GM23338 (cell line): ENCODE measurements at regions not wholly inside any gene's neighbourhood (a gene's known extent, or its start where the extent isn't known, plus 50 kb on each side); places are given as distances from the start of the nearest gene placed in this dataset.

ENCODE experiments used
- ATAC-seq: fragments of 200-7000 bp; cut with Tn5 transposase; 3 replicates; pipeline ENCODE4 v1.9.1; 2020
- DNase-seq: peaks from one replicate; pipeline ENCODE4 v3.0.0-alpha.2; 2015; ENCODE audit warnings: low spot score
- H2AFZ ChIP-seq: fragments of 200-600 bp; sonication (generic); 2 replicates; pipeline ENCODE4 v1.8.0; 2016; ENCODE audit warnings: antibody characterized with exemption, mild to moderate bottlenecking, moderate library complexity
- H3F3A ChIP-seq: fragments of 200-600 bp; sonication (generic); replicated peaks from 2 replicates; pipeline ENCODE4 v1.8.0; 2017; ENCODE audit warnings: antibody characterized with exemption, mixed run types, low read depth
- H3K27ac ChIP-seq: fragments of 200-600 bp; sonication (generic); 2 replicates; pipeline ENCODE4 v1.6.1; 2016; ENCODE audit warnings: low read depth
- H3K27me3 ChIP-seq: fragments of 200-600 bp; sonication (generic); 2 replicates; pipeline ENCODE4 v1.8.0; 2016; ENCODE audit warnings: mild to moderate bottlenecking, mixed run types, moderate library complexity; ENCODE audit not compliant: insufficient read depth
- H3K36me3 ChIP-seq: fragments of 200-600 bp; sonication (generic); 2 replicates; pipeline ENCODE4 v1.8.0; 2016; ENCODE audit warnings: mild to moderate bottlenecking; ENCODE audit not compliant: insufficient read depth
- H3K4me1 ChIP-seq: fragments of 200-600 bp; sonication (generic); 2 replicates; pipeline ENCODE4 v1.8.0; 2016; ENCODE audit warnings: mild to moderate bottlenecking, moderate library complexity; ENCODE audit not compliant: insufficient read depth
- H3K4me2 ChIP-seq: fragments of 200-600 bp; sonication (generic); 2 replicates; pipeline ENCODE4 v1.7.1; 2017; ENCODE audit warnings: mixed run types
- H3K4me3 ChIP-seq: fragments of 200-600 bp; sonication (generic); 2 replicates; pipeline ENCODE4 v1.6.1; 2016; ENCODE audit warnings: mixed run types
- H3K79me2 ChIP-seq: fragments of 200-600 bp; sonication (generic); replicated peaks from 2 replicates; pipeline ENCODE4 v1.8.0; 2017; ENCODE audit warnings: mild to moderate bottlenecking; ENCODE audit not compliant: insufficient read depth
- H3K9me2 ChIP-seq: fragments of 200-600 bp; sonication (generic); 2 replicates; pipeline ENCODE4 v1.8.0; 2017; ENCODE audit not compliant: insufficient read depth
- H4K20me1 ChIP-seq: fragments of 200-600 bp; sonication (generic); replicated peaks from 2 replicates; pipeline ENCODE4 v1.8.0; 2017; ENCODE audit warnings: mild to moderate bottlenecking; ENCODE audit not compliant: insufficient read depth
- H3K27ac Mint-ChIP-seq: 2 replicates; pipeline ENCODE4 v1.8.0; 2020; ENCODE audit warnings: inconsistent platforms, mild to moderate bottlenecking, moderate library complexity, mixed read lengths
- H3K27me3 Mint-ChIP-seq: 3 replicates; pipeline ENCODE4 v1.8.0; 2022; ENCODE audit warnings: low read depth, mild to moderate bottlenecking, moderate library complexity, mixed read lengths, inconsistent platforms; ENCODE audit not compliant: insufficient read depth, poor library complexity
- H3K36me3 Mint-ChIP-seq: 3 replicates; pipeline ENCODE4 v1.8.0; 2021; ENCODE audit warnings: low read depth, mild to moderate bottlenecking, inconsistent platforms, moderate library complexity, mixed read lengths
- H3K4me1 Mint-ChIP-seq: 3 replicates; pipeline ENCODE4 v1.8.0; 2020; ENCODE audit warnings: mild to moderate bottlenecking, inconsistent platforms, mixed read lengths
- H3K4me3 Mint-ChIP-seq: 3 replicates; pipeline ENCODE4 v1.8.0; 2021; ENCODE audit warnings: moderate library complexity, mild to moderate bottlenecking, inconsistent platforms, mixed read lengths
- H3K9me3 Mint-ChIP-seq: 3 replicates; pipeline ENCODE4 v1.8.0; 2020; ENCODE audit warnings: moderate library complexity, mild to moderate bottlenecking, inconsistent platforms, mixed read lengths
- CREB1 ChIP-seq: fragments of 250-450 bp; sonication (Bioruptor Pico); IDR thresholded peaks from 2 replicates; pipeline ENCODE4 v1.5.0; 2020; ENCODE audit warnings: low read depth, mild to moderate bottlenecking, moderate library complexity
- CTCF ChIP-seq, 2 experiments: fragments of 200-600 bp in 1 of 2; sonication (generic) in 1 of 2; conservative IDR thresholded peaks; 2 replicates each; pipeline versions ENCODE4 v1.5.1 to v1.6.1; 2016 to 2017; ENCODE audit warnings: antibody characterized with exemption in 2 of 2, low read depth in 2 of 2, mild to moderate bottlenecking in 2 of 2, moderate library complexity in 1 of 2
- ETS1 ChIP-seq: IDR thresholded peaks from 2 replicates; pipeline ENCODE4 v1.6.1; 2016; ENCODE audit warnings: antibody characterized with exemption
- EZH2 ChIP-seq: fragments of 200-600 bp; sonication (generic); IDR thresholded peaks from one replicate; pipeline ENCODE4 v1.8.0; 2017; ENCODE audit warnings: antibody characterized with exemption, mild to moderate bottlenecking, low read depth; ENCODE audit not compliant: unreplicated experiment
- EZH2phosphoT487 ChIP-seq: fragments of 200-600 bp; sonication (generic); IDR thresholded peaks from one replicate; pipeline ENCODE4 v1.8.1; 2018; ENCODE audit warnings: antibody characterized with exemption; ENCODE audit not compliant: unreplicated experiment
- JUNB ChIP-seq: IDR thresholded peaks from one replicate; pipeline ENCODE4 v1.6.1; 2016; ENCODE audit warnings: antibody characterized with exemption; ENCODE audit not compliant: unreplicated experiment
- NANOG ChIP-seq: IDR thresholded peaks from 2 replicates; pipeline ENCODE4 v1.6.1; 2016; ENCODE audit warnings: antibody characterized with exemption, borderline replicate concordance
- POLR2AphosphoS5 ChIP-seq: IDR thresholded peaks from 2 replicates; pipeline ENCODE4 v1.6.1; 2016; ENCODE audit warnings: antibody characterized with exemption, low read depth
- REST ChIP-seq: IDR thresholded peaks from one replicate; pipeline ENCODE4 v1.6.1; 2018; ENCODE audit warnings: antibody characterized with exemption; ENCODE audit not compliant: unreplicated experiment
- STAT1 ChIP-seq: IDR thresholded peaks from one replicate; pipeline ENCODE4 v1.6.1; 2016; ENCODE audit warnings: antibody characterized with exemption; ENCODE audit not compliant: unreplicated experiment
- ZNF114 ChIP-seq: fragments of 250-450 bp; sonication (Bioruptor Pico); IDR thresholded peaks from 2 replicates; pipeline ENCODE4 v1.5.0; 2020; ENCODE audit warnings: mild to moderate bottlenecking, moderate library complexity
- ZNF331 ChIP-seq: fragments of 250-450 bp; sonication (Bioruptor Pico); IDR thresholded peaks from 2 replicates; pipeline ENCODE4 v1.5.0; 2020; ENCODE audit warnings: low read depth, mild to moderate bottlenecking, moderate library complexity
- TF ChIP-seq, protein P1 (sequence below): fragments of 250-450 bp; sonication (Bioruptor Pico); IDR thresholded peaks from 2 replicates; pipeline ENCODE4 v1.5.0; 2020; ENCODE audit warnings: mild to moderate bottlenecking, moderate library complexity

DNA sequence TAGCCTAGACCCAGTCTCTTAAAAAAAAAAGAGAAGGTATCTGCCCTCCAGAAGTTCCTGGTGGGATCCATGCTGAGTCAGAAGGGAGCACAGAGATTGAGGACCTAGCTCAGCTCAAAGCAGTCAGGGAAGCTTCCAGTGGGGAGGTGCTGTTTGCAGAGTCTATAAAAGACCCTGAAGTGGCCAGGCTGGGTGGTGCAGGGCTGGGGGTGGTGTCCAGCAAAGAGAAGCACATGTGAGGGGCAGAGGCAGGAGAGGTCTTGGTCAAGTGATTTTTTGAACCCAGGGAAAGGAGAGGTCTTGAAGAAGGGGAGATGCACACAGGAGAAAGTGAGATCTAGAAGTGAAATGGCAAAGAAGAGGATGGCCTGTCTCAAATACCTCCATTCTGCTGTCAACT lies 130.4 kb upstream of the PODXL start:
- Mint-ChIP-seq H3K4me1 (peaks cover 6% of the 10 kb centered on the region), H3K36me3 (no peaks in the 10 kb centered on the region), H3K4me3 (no peak overlapping the region), H3K9me3 (no peaks in the 10 kb centered on the region), H3K27ac (no peak overlapping the region), H3K27me3 (peaks cover 12% of the 10 kb centered on the region)
- H3K27me3 ChIP-seq, result no peaks in the 10 kb centered on the region
- no peaks in the 10 kb centered on the region for H3F3A ChIP-seq
- H3K9me2 ChIP-seq, result peaks cover 6% of the 10 kb centered on the region; the same call in 1 of the 2 replicates
- H3K36me3 ChIP-seq, result no peaks in the 10 kb centered on the region
- H4K20me1 ChIP-seq, result no peaks in the 10 kb centered on the region
- no peak overlapping the region for H2AFZ ChIP-seq
- DNase-seq (no peak), ATAC-seq (no peak)
- no peak for TF ChIP-seq STAT1
- TF ChIP-seq ZNF331 (CRISPR knock-in tag), result no peak
- TF ChIP-seq ZNF114 (CRISPR knock-in tag), result no peak
- TF ChIP-seq CREB1 (CRISPR knock-in tag), result no peak
- TF ChIP-seq, protein P1, sequence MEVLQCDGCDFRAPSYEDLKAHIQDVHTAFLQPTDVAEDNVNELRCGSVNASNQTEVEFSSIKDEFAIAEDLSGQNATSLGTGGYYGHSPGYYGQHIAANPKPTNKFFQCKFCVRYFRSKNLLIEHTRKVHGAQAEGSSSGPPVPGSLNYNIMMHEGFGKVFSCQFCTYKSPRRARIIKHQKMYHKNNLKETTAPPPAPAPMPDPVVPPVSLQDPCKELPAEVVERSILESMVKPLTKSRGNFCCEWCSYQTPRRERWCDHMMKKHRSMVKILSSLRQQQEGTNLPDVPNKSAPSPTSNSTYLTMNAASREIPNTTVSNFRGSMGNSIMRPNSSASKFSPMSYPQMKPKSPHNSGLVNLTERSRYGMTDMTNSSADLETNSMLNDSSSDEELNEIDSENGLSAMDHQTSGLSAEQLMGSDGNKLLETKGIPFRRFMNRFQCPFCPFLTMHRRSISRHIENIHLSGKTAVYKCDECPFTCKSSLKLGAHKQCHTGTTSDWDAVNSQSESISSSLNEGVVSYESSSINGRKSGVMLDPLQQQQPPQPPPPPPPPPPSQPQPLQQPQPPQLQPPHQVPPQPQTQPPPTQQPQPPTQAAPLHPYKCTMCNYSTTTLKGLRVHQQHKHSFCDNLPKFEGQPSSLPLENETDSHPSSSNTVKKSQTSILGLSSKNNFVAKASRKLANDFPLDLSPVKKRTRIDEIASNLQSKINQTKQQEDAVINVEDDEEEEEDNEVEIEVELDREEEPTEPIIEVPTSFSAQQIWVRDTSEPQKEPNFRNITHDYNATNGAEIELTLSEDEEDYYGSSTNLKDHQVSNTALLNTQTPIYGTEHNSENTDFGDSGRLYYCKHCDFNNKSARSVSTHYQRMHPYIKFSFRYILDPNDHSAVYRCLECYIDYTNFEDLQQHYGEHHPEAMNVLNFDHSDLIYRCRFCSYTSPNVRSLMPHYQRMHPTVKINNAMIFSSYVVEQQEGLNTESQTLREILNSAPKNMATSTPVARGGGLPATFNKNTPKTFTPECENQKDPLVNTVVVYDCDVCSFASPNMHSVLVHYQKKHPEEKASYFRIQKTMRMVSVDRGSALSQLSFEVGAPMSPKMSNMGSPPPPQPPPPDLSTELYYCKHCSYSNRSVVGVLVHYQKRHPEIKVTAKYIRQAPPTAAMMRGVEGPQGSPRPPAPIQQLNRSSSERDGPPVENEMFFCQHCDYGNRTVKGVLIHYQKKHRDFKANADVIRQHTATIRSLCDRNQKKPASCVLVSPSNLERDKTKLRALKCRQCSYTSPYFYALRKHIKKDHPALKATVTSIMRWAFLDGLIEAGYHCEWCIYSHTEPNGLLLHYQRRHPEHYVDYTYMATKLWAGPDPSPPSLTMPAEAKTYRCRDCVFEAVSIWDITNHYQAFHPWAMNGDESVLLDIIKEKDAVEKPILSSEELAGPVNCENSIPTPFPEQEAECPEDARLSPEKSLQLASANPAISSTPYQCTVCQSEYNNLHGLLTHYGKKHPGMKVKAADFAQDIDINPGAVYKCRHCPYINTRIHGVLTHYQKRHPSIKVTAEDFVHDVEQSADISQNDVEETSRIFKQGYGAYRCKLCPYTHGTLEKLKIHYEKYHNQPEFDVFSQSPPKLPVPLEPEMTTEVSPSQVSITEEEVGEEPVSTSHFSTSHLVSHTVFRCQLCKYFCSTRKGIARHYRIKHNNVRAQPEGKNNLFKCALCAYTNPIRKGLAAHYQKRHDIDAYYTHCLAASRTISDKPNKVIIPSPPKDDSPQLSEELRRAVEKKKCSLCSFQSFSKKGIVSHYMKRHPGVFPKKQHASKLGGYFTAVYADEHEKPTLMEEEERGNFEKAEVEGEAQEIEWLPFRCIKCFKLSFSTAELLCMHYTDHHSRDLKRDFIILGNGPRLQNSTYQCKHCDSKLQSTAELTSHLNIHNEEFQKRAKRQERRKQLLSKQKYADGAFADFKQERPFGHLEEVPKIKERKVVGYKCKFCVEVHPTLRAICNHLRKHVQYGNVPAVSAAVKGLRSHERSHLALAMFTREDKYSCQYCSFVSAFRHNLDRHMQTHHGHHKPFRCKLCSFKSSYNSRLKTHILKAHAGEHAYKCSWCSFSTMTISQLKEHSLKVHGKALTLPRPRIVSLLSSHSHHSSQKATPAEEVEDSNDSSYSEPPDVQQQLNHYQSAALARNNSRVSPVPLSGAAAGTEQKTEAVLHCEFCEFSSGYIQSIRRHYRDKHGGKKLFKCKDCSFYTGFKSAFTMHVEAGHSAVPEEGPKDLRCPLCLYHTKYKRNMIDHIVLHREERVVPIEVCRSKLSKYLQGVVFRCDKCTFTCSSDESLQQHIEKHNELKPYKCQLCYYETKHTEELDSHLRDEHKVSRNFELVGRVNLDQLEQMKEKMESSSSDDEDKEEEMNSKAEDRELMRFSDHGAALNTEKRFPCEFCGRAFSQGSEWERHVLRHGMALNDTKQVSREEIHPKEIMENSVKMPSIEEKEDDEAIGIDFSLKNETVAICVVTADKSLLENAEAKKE (CRISPR knock-in tag), result no peak
- no peak for TF ChIP-seq EZH2
- no peak for TF ChIP-seq JUNB
- no peak for TF ChIP-seq POLR2AphosphoS5
- no peak for TF ChIP-seq EZH2phosphoT487
- no peak for TF ChIP-seq NANOG
- TF ChIP-seq REST, result no peak
- no peak for TF ChIP-seq ETS1
- no peak for TF ChIP-seq CTCF (conservative IDR thresholded peaks at IDR 0.05; ENCODE audit: low read depth in 2 of 2)
- H3K4me2 ChIP-seq, result no peak overlapping the region
- no peak overlapping the region for H3K27ac ChIP-seq
- H3K4me1 ChIP-seq, result no peaks in the 10 kb centered on the region; the same call in 1 of the 2 replicates
- no peak overlapping the region for H3K4me3 ChIP-seq
- H3K79me2 ChIP-seq, result no peaks in the 10 kb centered on the region
